Limb (tissue), 2 donors: ENCODE measurements at regions not wholly inside any gene's neighbourhood (a gene's known extent, or its start where the extent isn't known, plus 50 kb on each side); places are given as distances from the start of the nearest gene placed in this dataset.

Experiments used
- DNase-seq, 2 donors: peaks; one replicate each; pipeline ENCODE4 v3.0.0-alpha.2; 2016; ENCODE audit errors: extremely low spot score in 2 of 2

GRCh38 chr9:90287567-90288274 lies 354.9 kb downstream of the DIRAS2 start:
- DNase-seq = no peak

GRCh38 chr9:90288275-90288639 lies 354.4 kb downstream of the DIRAS2 start:
- DNase-seq = no peak

DNA sequence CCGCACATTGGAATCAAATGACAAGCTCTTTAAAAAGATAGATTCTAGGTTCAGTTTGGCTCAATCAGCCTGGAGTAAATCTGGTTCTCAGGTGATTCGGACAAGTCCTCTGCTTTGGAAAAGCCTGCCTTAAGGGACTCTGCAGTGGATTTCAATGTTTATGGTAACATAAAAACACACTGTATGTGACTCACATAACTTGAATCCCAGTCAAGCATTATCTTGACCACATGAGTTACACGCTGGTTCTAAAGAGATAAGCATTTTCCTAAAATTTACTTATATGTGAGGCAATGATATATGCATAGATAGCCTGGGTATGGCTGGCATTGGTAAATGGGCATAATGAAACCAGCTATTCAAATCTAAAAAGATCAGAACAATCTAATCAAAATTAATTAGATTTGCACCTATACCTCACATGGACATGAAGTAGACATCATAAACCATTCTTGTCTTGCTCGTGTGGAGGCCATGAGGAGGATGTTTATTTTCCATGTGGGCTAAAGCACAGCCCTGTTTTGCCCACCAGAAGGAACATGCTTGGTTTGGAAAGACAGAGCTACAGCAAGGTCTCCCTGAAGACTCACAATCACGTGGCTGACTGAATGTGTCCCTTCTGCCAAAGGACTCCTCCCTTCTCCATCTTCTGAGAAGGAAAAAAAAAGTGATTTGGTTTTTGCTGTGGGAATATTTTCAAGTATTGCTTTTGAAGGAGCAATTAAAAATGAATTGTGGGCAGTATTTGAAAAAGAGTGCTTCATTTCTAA lies 351.7 kb downstream of the DIRAS2 start:
- no peak for DNase-seq

- DNase-seq = peak in 1 of 2 donors; percentile 37
These were observed 346.1 kb downstream of the DIRAS2 start for GRCh38 chr9:90296539-90296938.

DNA sequence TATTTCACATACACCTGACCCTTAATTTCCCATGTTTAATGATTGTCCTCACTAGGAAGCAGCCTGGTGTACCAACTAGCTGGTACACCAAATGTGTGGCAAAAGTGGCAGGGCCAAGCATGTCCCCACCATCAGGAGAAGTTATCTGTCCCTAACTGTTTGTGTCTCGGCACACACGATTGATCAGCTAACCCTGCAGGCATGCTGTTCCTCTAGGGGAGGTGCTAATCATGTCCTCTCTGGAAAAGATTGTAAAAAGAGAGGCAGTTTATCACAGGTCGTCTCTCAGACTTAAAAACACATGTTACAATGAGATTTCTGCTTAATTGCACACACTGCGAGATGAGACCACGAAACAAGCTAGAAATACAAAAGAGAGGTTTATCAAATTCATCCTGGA lies 342.7 kb downstream of the DIRAS2 start:
- DNase-seq = no peak

DNA sequence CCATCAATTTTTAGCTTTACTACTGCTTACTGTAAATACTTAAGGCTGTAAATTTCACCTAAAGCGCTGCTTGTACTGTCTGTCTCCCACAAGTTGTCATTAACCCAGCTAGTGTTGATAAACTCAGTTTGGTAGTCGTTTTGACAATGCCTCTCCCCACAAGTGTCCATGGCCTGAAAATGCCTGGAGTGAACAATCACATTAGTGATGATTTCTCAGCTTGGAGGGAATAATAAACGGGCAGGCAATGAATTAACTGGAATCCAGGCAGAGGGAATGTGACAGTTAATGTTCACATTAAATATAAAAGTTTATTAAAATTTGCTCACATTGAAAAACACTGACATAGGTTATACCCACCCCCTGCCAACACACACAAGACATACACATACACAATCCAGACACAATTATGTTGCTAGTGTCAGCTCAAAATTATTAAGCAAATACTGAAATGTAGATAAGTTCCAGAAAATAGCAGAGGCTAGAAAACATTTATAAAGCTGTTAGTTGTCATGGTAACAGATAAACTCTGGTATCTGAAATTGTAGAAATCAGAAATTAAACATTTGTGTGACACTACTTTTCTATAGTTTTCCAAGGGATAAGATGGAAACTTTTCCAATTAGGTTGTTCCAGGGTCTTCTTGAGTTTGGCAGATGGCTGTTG lies 341.9 kb downstream of the DIRAS2 start:
- DNase-seq = no peak

DNA sequence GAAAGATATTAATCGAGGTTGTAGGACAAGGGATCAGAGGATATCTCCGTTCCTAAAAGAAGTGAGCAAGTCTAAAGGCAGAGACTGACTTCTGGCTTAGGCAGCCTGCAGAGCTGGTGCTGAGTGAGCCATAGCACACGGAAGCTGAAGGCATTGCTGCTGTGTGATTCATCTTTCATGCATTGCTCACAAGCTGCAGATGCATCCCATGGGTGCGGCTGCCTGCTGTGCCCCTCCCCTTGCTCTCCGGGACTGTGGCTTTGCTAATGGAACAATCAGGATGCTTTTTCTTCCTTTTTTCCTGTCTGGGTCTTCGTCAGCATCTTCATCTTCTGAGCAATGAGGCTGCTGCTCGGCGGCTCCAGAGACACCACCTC lies 341.4 kb downstream of the DIRAS2 start:
- peak; percentile 33 to 55 for DNase-seq

DNA sequence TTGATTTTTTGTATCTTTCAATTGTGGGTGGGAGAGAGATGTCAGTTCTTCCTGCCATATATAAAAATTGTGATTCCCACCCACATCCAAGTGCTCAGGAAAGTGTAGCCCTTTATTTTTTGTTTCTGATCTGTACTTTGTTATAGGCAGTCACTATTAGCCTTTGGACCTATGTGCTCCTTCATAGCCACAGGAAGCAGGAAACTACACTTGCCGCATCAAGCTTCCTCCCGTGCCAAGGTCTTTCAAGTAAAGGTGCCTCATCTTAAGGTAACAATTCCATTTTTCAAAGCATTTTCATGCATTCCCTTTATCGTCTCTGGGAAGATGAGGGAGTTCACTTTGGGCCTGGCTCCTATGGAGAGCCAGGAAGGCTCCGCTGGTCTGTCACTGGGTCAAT lies 339.0 kb downstream of the DIRAS2 start:
- DNase-seq = no peak

DNA sequence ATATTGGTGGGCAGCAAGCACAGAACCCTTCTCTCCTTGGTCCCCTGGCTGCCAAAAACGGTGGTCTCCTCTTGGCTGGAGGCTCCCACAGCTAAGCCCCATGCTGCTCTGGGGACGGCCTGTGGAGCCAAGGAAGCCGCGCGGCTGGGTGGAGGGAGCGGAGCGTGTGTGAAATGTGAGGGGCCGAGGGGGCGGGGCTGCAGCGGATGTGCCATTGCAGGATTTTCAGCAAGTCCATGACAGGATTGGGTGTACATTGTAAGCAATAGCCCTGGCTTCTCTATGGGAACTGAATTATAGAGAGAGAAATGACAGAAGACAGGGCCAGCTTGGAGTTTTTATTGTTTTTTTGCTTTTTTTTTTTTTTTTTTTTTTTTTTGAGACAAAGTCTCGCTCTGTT lies 336.5 kb downstream of the DIRAS2 start:
- no peak for DNase-seq

- peak; percentile 79 to 85 for DNase-seq
These were observed 335.3 kb downstream of the DIRAS2 start for GRCh38 chr9:90307167-90307833.

DNA sequence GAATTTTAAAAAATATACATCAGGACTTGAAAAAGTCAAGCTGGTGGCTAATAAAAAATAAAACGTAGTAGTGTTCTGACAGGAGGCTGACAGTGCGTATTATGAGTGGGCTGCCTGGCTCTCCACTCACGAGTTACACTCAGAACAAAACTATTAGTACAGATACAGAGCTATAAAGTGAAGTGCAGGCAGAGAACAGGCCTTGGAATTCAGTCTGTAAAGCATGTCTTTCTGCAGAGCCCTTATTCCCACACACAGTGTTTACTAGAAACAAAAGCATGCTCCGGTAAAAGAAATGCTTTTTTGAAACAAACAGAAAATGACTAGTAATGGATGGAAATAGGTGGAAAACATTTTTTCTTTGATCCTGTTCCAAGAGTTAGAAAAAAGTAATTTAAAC lies 334.7 kb downstream of the DIRAS2 start:
- DNase-seq = no peak

GRCh38 chr9:90308691-90309090 lies 333.9 kb downstream of the DIRAS2 start:
- DNase-seq = no peak

GRCh38 chr9:90309809-90310520 lies 332.7 kb downstream of the DIRAS2 start:
- DNase-seq = no peak

DNA sequence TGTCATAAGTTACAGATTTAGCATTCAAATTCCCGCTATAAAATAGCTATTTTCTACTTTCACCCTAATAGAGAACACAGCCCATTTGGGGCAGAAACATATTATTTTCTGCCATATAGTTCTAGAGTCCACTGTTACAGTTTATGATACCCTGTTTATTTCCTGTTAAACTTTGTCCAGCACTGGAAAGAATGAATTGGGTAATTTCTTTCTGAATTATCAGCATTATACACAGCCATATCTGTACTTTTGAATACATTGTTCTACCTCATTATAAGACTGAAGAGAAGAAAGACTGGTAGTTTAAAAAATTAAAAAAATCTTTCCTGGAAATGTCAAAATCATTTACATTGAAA lies 332.1 kb downstream of the DIRAS2 start:
- DNase-seq = no peak

GRCh38 chr9:90311811-90312210 lies 330.8 kb downstream of the DIRAS2 start:
- no peak for DNase-seq

DNA sequence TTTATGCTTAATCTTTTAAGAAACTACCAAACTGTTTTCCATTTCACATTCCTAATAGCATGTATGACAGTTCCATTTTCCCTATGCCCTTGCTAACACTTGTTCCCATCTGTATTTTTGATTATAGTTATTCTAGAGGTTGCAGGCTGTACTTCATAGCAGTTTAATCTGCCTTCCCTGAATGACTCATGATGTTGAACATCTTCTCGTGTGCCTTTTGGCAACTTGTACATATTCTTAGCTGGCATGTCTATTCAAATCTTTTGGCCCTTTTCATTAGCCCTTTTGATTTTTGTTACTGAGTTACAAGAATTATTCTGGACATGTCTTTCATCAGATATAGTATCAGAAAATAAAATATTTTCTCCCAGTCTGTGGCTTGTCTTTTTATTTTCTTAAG lies 320.3 kb downstream of the DIRAS2 start:
- no peak for DNase-seq

- no peak for DNase-seq
These were observed 316.5 kb downstream of the DIRAS2 start for GRCh38 chr9:90325913-90326653.

DNA sequence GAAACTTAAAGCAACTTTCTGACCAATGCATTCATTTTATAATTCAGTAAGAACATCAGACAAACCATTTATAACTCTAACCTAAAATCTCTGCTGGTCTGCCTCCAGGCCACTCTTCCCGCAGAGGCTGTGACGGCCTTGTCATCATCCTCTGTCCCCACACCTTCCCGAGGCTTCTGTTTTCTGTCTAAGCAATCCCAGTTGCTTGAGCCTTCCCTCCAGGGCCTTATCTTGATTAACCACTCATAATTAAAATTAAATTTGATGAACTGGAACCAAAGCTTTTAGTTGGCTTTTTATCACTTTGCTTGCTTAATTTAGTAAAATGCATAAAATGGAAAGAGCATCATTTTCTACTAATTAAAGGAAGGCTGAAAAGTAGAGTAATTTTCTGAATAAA lies 312.4 kb downstream of the DIRAS2 start:
- DNase-seq = no peak

DNA sequence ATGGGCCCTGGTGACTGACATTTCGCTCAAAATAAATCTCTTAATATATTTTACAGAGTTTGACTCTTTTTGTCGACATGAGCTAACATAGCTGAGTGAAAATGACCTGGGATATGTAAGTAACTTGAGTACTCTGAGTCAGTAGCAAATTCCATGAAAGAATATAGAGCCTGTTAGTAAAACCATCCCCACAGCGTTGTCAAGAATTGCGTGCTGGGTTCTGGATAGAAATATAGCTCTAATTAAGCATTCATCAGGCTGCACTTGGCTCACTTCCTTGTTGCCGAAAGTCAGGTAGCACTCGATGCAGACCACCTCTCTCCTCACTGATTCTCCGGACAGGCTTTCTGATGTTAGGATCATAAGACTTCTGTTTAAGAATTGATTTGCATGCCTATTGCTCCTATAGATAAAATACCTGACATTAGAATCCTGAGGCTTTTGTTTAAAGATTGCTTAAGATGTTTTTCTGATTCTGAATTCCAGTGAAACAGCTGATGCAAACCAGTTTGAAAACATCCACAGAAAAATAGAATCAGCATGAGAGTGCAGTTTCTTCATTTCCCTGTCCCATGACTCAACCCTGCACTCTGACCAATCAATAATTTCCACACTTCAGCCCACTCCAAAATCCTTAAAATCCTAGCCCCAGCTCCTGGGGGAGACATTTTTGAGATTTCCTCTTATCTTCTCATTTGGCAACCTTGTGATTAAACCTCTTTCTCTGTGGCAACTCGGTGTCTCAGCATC lies 310.6 kb downstream of the DIRAS2 start:
- no peak for DNase-seq

- no peak for DNase-seq
These were observed 309.4 kb downstream of the DIRAS2 start for GRCh38 chr9:90333226-90333625.
